Lower leg skin (tissue), 3 donors: ENCODE measurements at regions not wholly inside any gene's neighbourhood (a gene's known extent, or its start where the extent isn't known, plus 50 kb on each side); places are given as distances from the start of the nearest gene placed in this dataset.

Experiments
- POLR2A ChIP-seq, 2 donors: fragments of 450-650 bp; IDR thresholded peaks; one replicate each; pipeline ENCODE4 v1.6.1; 2016 to 2017; ENCODE audit warnings: antibody characterized with exemption in 2 of 2, mild to moderate bottlenecking in 1 of 2, moderate library complexity in 1 of 2
- TF ChIP-seq, protein P1 (sequence below), 3 donors: fragments of 450-650 bp; IDR thresholded peaks; one replicate each; pipeline ENCODE4 v1.5.1; 2016; ENCODE audit warnings: antibody characterized with exemption in 3 of 3, mild to moderate bottlenecking in 3 of 3, moderate library complexity in 2 of 3

DNA sequence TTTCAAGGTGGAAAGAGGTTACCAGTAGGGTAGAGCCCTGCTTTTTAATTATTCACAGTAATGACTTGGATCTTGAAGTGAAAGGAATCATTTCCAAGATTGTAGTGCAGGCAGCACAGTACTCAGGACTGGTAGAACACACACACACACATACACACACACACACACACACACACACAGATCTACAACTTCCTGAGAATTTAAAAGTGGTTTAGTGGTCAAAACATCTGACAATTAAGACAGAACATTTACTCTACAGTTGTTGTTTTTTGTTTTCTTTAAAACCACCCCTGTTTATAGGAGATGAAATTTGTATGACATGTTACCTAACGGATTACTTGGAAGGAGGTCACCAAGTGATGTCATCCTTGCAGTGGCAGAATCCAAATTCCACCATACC is 146.7 kb upstream of the VRK2 start:
- TF ChIP-seq, protein P1, sequence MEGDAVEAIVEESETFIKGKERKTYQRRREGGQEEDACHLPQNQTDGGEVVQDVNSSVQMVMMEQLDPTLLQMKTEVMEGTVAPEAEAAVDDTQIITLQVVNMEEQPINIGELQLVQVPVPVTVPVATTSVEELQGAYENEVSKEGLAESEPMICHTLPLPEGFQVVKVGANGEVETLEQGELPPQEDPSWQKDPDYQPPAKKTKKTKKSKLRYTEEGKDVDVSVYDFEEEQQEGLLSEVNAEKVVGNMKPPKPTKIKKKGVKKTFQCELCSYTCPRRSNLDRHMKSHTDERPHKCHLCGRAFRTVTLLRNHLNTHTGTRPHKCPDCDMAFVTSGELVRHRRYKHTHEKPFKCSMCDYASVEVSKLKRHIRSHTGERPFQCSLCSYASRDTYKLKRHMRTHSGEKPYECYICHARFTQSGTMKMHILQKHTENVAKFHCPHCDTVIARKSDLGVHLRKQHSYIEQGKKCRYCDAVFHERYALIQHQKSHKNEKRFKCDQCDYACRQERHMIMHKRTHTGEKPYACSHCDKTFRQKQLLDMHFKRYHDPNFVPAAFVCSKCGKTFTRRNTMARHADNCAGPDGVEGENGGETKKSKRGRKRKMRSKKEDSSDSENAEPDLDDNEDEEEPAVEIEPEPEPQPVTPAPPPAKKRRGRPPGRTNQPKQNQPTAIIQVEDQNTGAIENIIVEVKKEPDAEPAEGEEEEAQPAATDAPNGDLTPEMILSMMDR (IDR thresholded peaks at IDR 0.05), result no peak
- TF ChIP-seq POLR2A (IDR thresholded peaks at IDR 0.05), result no peak
